ENCODE measurements at regions not wholly inside any gene's neighbourhood (a gene's known extent, or its start where the extent isn't known, plus 50 kb on each side); places are given as distances from the start of the nearest gene placed in this dataset.

GRCh38 chr7:42289473-42289872 lies 52.5 kb upstream of the GLI3 start:
- Histone ChIP-seq H3K27me3 (no peaks in the 10 kb centered on the region), H3K9me3 (no peaks in the 10 kb centered on the region), H3K4me3 (no peak overlapping the region), H3K36me3 (replicated peaks in 1 of 2; ENCODE audit: insufficient read depth in 1 of 2, low read depth in 2 of 2) (no peaks in the 10 kb centered on the region), H3K4me1 (no peaks in the 10 kb centered on the region), H3K27ac (no peak overlapping the region)
- no peak for TF ChIP-seq CTCF (IDR thresholded peaks at IDR 0.05)
- TF ChIP-seq POLR2A (IDR thresholded peaks at IDR 0.05): no peak
- intact Hi-C loops (cut with DNase I): no loop called here
- DNase-seq (no peak), ATAC-seq (no peak)
- WGBS, 2 donors: 50 to 82% methylated on average over 1 of the region's 1 CpG

Data from body of pancreas (tissue), 4 donors.